ENCODE measurements at regions not wholly inside any gene's neighbourhood (a gene's known extent, or its start where the extent isn't known, plus 50 kb on each side); places are given as distances from the start of the nearest gene placed in this dataset.

- no peak for DNase-seq
These were observed 77.0 kb upstream of the TACR1 start for GRCh38 chr2:75276093-75277029.

DNA sequence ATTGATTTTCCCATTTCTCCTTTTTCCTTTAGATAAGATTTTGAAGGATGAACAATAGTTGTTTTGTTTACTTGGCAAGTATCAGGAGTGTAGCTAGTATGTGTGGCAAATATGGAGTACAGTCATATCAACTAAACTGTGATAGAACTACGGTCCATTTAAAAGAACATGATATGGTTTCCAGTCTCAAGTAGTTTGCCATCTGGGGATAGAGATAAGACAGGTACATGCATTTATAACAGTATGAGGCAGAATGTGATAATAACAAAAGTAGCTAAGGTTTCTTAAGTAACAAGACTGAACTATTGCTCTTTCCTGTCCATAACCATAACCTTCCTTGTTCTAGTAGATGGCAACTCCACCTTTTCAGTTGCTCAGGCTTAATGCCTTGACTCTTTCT is 75.6 kb upstream of the TACR1 start:
- no peak for DNase-seq

DNA sequence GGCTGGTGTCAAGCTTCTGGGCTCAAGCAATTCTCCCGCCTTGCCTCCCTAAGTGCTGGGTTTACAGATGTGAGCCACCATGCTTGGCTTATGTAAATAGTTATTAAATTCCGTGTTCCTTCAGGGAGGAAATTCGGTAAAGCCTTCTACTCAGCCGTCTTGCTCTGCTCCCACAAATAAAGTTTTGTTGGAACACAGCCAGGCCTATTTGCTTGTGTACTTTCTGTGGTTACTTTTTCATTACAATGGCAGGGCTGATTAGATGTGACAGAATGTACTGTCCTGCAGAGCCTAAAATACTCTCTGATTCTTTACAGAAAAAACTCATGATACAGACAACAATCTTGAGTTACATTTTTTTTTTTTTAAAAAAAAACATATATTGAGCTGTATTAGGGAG is 68.8 kb upstream of the TACR1 start:
- no peak for DNase-seq

DNA sequence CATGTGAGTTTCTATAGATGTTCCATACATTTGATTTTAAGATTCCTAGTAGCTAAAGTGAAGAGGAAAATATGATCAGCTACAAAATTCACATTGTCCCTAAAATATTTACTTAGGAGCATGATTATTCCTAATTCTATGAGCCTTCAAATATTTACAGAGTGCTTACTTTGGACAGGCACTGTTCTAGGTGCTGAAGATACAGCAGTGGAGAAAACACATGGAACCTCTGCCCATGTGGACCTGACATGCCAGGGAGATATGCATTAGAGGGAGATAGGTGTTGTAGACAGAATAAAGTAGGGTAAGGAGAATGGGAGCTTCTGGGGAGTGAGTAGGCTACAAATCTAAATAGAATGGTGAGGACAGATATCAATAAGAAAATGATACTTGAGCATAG is 62.6 kb upstream of the TACR1 start:
- no peak for DNase-seq

- DNase-seq: no peak
These were observed 61.6 kb upstream of the TACR1 start for GRCh38 chr2:75260946-75261345.

- DNase-seq: no peak
These were observed 59.3 kb upstream of the TACR1 start for GRCh38 chr2:75258620-75259019.

- DNase-seq: no peak
These were observed 57.2 kb upstream of the TACR1 start for GRCh38 chr2:75256485-75256884.

- DNase-seq: no peak
These were observed 54.2 kb upstream of the TACR1 start for GRCh38 chr2:75253526-75253925.

GRCh38 chr2:75251896-75252295 is 52.6 kb upstream of the TACR1 start:
- DNase-seq: no peak

All from SHP77 treated with DMSO at 0.1 percent for 48 hours (cell line).